Activated CD4-positive, alpha-beta T cell treated with anti-CD3 and anti-CD28 coated beads for 36 hours (primary cell): ENCODE measurements at regions not wholly inside any gene's neighbourhood (a gene's known extent, or its start where the extent isn't known, plus 50 kb on each side); places are given as distances from the start of the nearest gene placed in this dataset.

Source experiments
- ATAC-seq: fragments of 200-7000 bp; cut with Tn5 transposase; one replicate; pipeline ENCODE4 v1.10.0; 2021; ENCODE audit warnings: mild to moderate bottlenecking, moderate library complexity
- CTCF ChIA-PET: fragments of 350-600 bp; sonication (Branson Sonifier 250); formaldehyde crosslinking; loops from one replicate; lab custom pipeline; 2021; ENCODE audit warnings: antibody characterized with exemption; lab: Charles Lee
- POLR2A ChIA-PET: fragments of 350-600 bp; sonication (Branson Sonifier 250); formaldehyde crosslinking; loops from one replicate; lab custom pipeline; 2021; ENCODE audit warnings: antibody characterized with exemption, inconsistent platforms; lab: Charles Lee
- DNase-seq: peaks from one replicate; pipeline ENCODE4 v3.0.0-alpha.2; 2020
- H3K27ac Mint-ChIP-seq: one replicate; pipeline ENCODE4 v1.8.0; 2021; ENCODE audit warnings: mixed read lengths
- H3K27me3 Mint-ChIP-seq: one replicate; pipeline ENCODE4 v1.8.0; 2021; ENCODE audit warnings: mixed read lengths
- H3K36me3 Mint-ChIP-seq: one replicate; pipeline ENCODE4 v1.8.0; 2021; ENCODE audit warnings: low read depth, mixed read lengths
- H3K4me1 Mint-ChIP-seq: one replicate; pipeline ENCODE4 v1.8.0; 2021; ENCODE audit warnings: mixed read lengths
- H3K4me3 Mint-ChIP-seq: one replicate; pipeline ENCODE4 v1.8.0; 2021; ENCODE audit warnings: mild to moderate bottlenecking, moderate library complexity, mixed read lengths
- H3K9me3 Mint-ChIP-seq: one replicate; pipeline ENCODE4 v1.8.0; 2021; ENCODE audit warnings: low read depth, mixed read lengths
- intact Hi-C, 2 experiments: fragments of 100-400 bp; cut with DNase I in 1 of 2; cut with micrococcal nuclease in 1 of 2; formaldehyde crosslinking; loops; one replicate each; pipeline versions ENCODE4 v1.14.2 to v1.15.1; 2022 to 2024; cut with DNase I, micrococcal nuclease

- Mint-ChIP-seq H3K9me3 (no peaks in the 10 kb centered on the region), H3K4me3 (no peak overlapping the region), H3K27me3 (no peaks in the 10 kb centered on the region), H3K4me1 (peaks cover 10% of the 10 kb centered on the region), H3K36me3 (no peaks in the 10 kb centered on the region), H3K27ac (no peak overlapping the region)
- CTCF ChIA-PET, result interaction anchor here (0.6 kb wide), 1 partner anchor 21 kb away, joined by 3 read pairs; no protein-coding TSS in a partner anchor
- ATAC-seq (no peak), DNase-seq (no peak)
- POLR2A ChIA-PET, result interaction anchor here (0.6 kb wide), 1 partner anchor 135 kb away, joined by 3 read pairs; no protein-coding TSS in a partner anchor
- intact Hi-C loops, result no loop called here
Observed at GRCh38 chr14:98606816-98607215, 665.2 kb downstream of the BCL11B start.

GRCh38 chr14:98607341-98607910 is 664.6 kb downstream of the BCL11B start:
- ChIA-PET CTCF (no interaction called here), POLR2A (interaction anchor here (0.6 kb wide), 1 partner anchor 135 kb away, joined by 3 read pairs; no protein-coding TSS in a partner anchor)
- peaks cover 10% of the 10 kb centered on the region for H3K4me1 Mint-ChIP-seq
- H3K36me3 Mint-ChIP-seq, result no peaks in the 10 kb centered on the region
- no peak overlapping the region for H3K4me3 Mint-ChIP-seq
- intact Hi-C loops, result no loop called here
- DNase-seq, result no peak
- no peak overlapping the region for H3K27ac Mint-ChIP-seq
- ATAC-seq, result no peak
- H3K9me3 Mint-ChIP-seq, result no peaks in the 10 kb centered on the region
- H3K27me3 Mint-ChIP-seq, result no peaks in the 10 kb centered on the region

GRCh38 chr14:98608071-98609060 is 663.6 kb downstream of the BCL11B start:
- H3K4me3 Mint-ChIP-seq, result no peak overlapping the region
- H3K36me3 Mint-ChIP-seq, result no peaks in the 10 kb centered on the region
- no peaks in the 10 kb centered on the region for H3K9me3 Mint-ChIP-seq
- H3K27ac Mint-ChIP-seq, result no peak overlapping the region
- no peaks in the 10 kb centered on the region for H3K27me3 Mint-ChIP-seq
- intact Hi-C loops, result no loop called here
- ATAC-seq (peak; percentile 53), DNase-seq (peak; percentile 12)
- peaks cover 10% of the 10 kb centered on the region for H3K4me1 Mint-ChIP-seq
- CTCF ChIA-PET, result interaction anchor here (0.5 kb wide), 1 partner anchor 489 kb away, joined by 3 read pairs; no protein-coding TSS in a partner anchor
- POLR2A ChIA-PET, result no interaction called here

- CTCF ChIA-PET, result interaction anchor here (0.6 kb wide), 1 partner anchor 477 kb away, joined by 3 read pairs; no protein-coding TSS in a partner anchor
- intact Hi-C loops, result no loop called here
- H3K4me3 Mint-ChIP-seq, result no peak overlapping the region
- POLR2A ChIA-PET, result no interaction called here
- H3K4me1 Mint-ChIP-seq, result peaks cover 10% of the 10 kb centered on the region
- no peak overlapping the region for H3K27ac Mint-ChIP-seq
- H3K9me3 Mint-ChIP-seq, result no peaks in the 10 kb centered on the region
- H3K36me3 Mint-ChIP-seq, result no peaks in the 10 kb centered on the region
- no peaks in the 10 kb centered on the region for H3K27me3 Mint-ChIP-seq
- DNase-seq, result no peak
- no peak for ATAC-seq
Observed at GRCh38 chr14:98612434-98613200, 659.4 kb downstream of the BCL11B start.

GRCh38 chr14:98614741-98615140 is 657.3 kb downstream of the BCL11B start:
- Mint-ChIP-seq H3K4me1 (no peaks in the 10 kb centered on the region), H3K36me3 (no peaks in the 10 kb centered on the region), H3K9me3 (no peaks in the 10 kb centered on the region), H3K27me3 (no peaks in the 10 kb centered on the region), H3K27ac (no peak overlapping the region), H3K4me3 (no peak overlapping the region)
- ATAC-seq (no peak), DNase-seq (no peak)
- intact Hi-C loops, result no loop called here
- ChIA-PET POLR2A (interaction anchor here (0.6 kb wide), 1 partner anchor 653 kb away, joined by 3 read pairs; no protein-coding TSS in a partner anchor), CTCF (no interaction called here)

- H3K4me1 Mint-ChIP-seq, result no peaks in the 10 kb centered on the region
- H3K4me3 Mint-ChIP-seq, result no peak overlapping the region
- H3K27ac Mint-ChIP-seq, result no peak overlapping the region
- H3K27me3 Mint-ChIP-seq, result no peaks in the 10 kb centered on the region
- ChIA-PET POLR2A (no interaction called here), CTCF (no interaction called here)
- ATAC-seq (no peak), DNase-seq (no peak)
- intact Hi-C loops, result no loop called here
- H3K36me3 Mint-ChIP-seq, result no peaks in the 10 kb centered on the region
- H3K9me3 Mint-ChIP-seq, result peaks cover 7% of the 10 kb centered on the region
Observed at GRCh38 chr14:98622208-98623051, 649.6 kb downstream of the BCL11B start.

GRCh38 chr14:98623788-98624415 is 648.1 kb downstream of the BCL11B start:
- ATAC-seq (no peak), DNase-seq (no peak)
- Mint-ChIP-seq H3K9me3 (peaks cover 9% of the 10 kb centered on the region), H3K27ac (no peak overlapping the region), H3K4me1 (no peaks in the 10 kb centered on the region), H3K36me3 (no peaks in the 10 kb centered on the region), H3K27me3 (no peaks in the 10 kb centered on the region), H3K4me3 (no peak overlapping the region)
- intact Hi-C loops, result no loop called here
- ChIA-PET POLR2A (no interaction called here), CTCF (no interaction called here)

- H3K4me1 Mint-ChIP-seq, result no peaks in the 10 kb centered on the region
- CTCF ChIA-PET, result no interaction called here
- H3K9me3 Mint-ChIP-seq, result no peaks in the 10 kb centered on the region
- ATAC-seq (no peak), DNase-seq (no peak)
- no peak overlapping the region for H3K27ac Mint-ChIP-seq
- no peak overlapping the region for H3K4me3 Mint-ChIP-seq
- intact Hi-C loops, result no loop called here
- H3K36me3 Mint-ChIP-seq, result no peaks in the 10 kb centered on the region
- no peaks in the 10 kb centered on the region for H3K27me3 Mint-ChIP-seq
- POLR2A ChIA-PET, result no interaction called here
Observed at GRCh38 chr14:98633380-98633779, 638.6 kb downstream of the BCL11B start.

- Mint-ChIP-seq H3K9me3 (no peaks in the 10 kb centered on the region), H3K4me1 (no peaks in the 10 kb centered on the region), H3K4me3 (no peak overlapping the region), H3K36me3 (no peaks in the 10 kb centered on the region), H3K27me3 (no peaks in the 10 kb centered on the region), H3K27ac (no peak overlapping the region)
- intact Hi-C loops, result no loop called here
- ATAC-seq, result no peak
- ChIA-PET POLR2A (no interaction called here), CTCF (no interaction called here)
- no peak for DNase-seq
Observed at GRCh38 chr14:98634043-98634820, 637.8 kb downstream of the BCL11B start.

- H3K4me3 Mint-ChIP-seq, result no peak overlapping the region
- intact Hi-C loops, result no loop called here
- CTCF ChIA-PET, result no interaction called here
Observed at GRCh38 chr14:98638366-98638765, 633.6 kb downstream of the BCL11B start.

More at GRCh38 chr14:98638366-98638765, 633.6 kb downstream of the BCL11B start:
- POLR2A ChIA-PET, result no interaction called here
- Mint-ChIP-seq H3K36me3 (no peaks in the 10 kb centered on the region), H3K4me1 (no peaks in the 10 kb centered on the region), H3K27ac (no peak overlapping the region), H3K27me3 (no peaks in the 10 kb centered on the region), H3K9me3 (peaks cover 4% of the 10 kb centered on the region)
- no peak for DNase-seq
- ATAC-seq, result no peak
